Smooth muscle cell (in vitro differentiated cells): ENCODE measurements at regions not wholly inside any gene's neighbourhood (a gene's known extent, or its start where the extent isn't known, plus 50 kb on each side); places are given as distances from the start of the nearest gene placed in this dataset.
A peak's percentile ranks its signal among the peaks of the same experiment; 100 is the strongest.
"Not testable (repeated sequence)": the region's sequence is repeated elsewhere in the genome, so short reads cannot be mapped to it uniquely, and the experiment has no call there.

Experiments
- DNase-seq: peaks from one replicate; lab custom pipeline; 2025; ENCODE audit not compliant: unreplicated experiment; lab: John Stamatoyannopoulos, UW
- H2AFZ ChIP-seq: fragments of 200-600 bp; sonication (generic); 2 replicates; pipeline ENCODE4 v1.6.0; 2016; ENCODE audit warnings: antibody characterized with exemption, low read depth, mild to moderate bottlenecking
- H3F3A ChIP-seq: fragments of 200-600 bp; sonication (generic); 2 replicates; pipeline ENCODE4 v1.6.0; 2017; ENCODE audit warnings: antibody characterized with exemption, low read depth
- H3K27ac ChIP-seq: fragments of 200-600 bp; sonication (generic); 2 replicates; pipeline ENCODE4 v1.5.1; 2016; ENCODE audit warnings: low read depth, mild to moderate bottlenecking
- H3K27me3 ChIP-seq: fragments of 200-600 bp; sonication (generic); 2 replicates; pipeline ENCODE4 v1.6.1; 2016; ENCODE audit warnings: low read depth, mild to moderate bottlenecking
- H3K36me3 ChIP-seq: fragments of 200-600 bp; sonication (generic); 2 replicates; pipeline ENCODE4 v1.5.1; 2016; ENCODE audit warnings: low read depth
- H3K4me1 ChIP-seq: fragments of 200-600 bp; sonication (generic); 2 replicates; pipeline ENCODE4 v1.5.1; 2016; ENCODE audit warnings: low read depth
- H3K4me2 ChIP-seq: fragments of 200-600 bp; sonication (generic); 2 replicates; pipeline ENCODE4 v1.6.0; 2016; ENCODE audit warnings: mild to moderate bottlenecking
- H3K4me3 ChIP-seq: fragments of 200-600 bp; sonication (generic); 2 replicates; pipeline ENCODE4 v1.5.1; 2016; ENCODE audit warnings: mild to moderate bottlenecking
- H3K79me2 ChIP-seq: fragments of 200-600 bp; sonication (generic); 2 replicates; pipeline ENCODE4 v1.6.0; 2016; ENCODE audit warnings: low read depth, mild to moderate bottlenecking
- H3K9ac ChIP-seq: fragments of 200-600 bp; sonication (generic); 2 replicates; pipeline ENCODE4 v1.6.0; 2016; ENCODE audit warnings: low read depth
- H3K9me3 ChIP-seq: fragments of 200-600 bp; sonication (generic); replicated peaks from 2 replicates; pipeline ENCODE4 v1.5.1; 2016; ENCODE audit warnings: low read depth
- H4K20me1 ChIP-seq: fragments of 200-600 bp; sonication (generic); 2 replicates; pipeline ENCODE4 v1.6.0; 2016; ENCODE audit warnings: low read depth
- CTCF ChIP-seq: fragments of 200-600 bp; sonication (generic); IDR thresholded peaks from 2 replicates; pipeline ENCODE4 v1.5.1; 2017; ENCODE audit warnings: borderline replicate concordance, mild to moderate bottlenecking, antibody characterized with exemption; ENCODE audit not compliant: insufficient read depth, poor library complexity, severe bottlenecking
- WGBS: methylation state at CpG from one replicate; pipeline ENCODE4 v1.1.7; 2016; ENCODE audit warnings: low lambda C conversion rate; 5-methylcytosine and 5-hydroxymethylcytosine counted together

- no peak overlapping the region for H3K4me3 ChIP-seq
- H3K4me2 ChIP-seq: no peak overlapping the region
- no peak overlapping the region for H3K27ac ChIP-seq
- H3K4me1 ChIP-seq: no peaks in the 10 kb centered on the region
- no peaks in the 10 kb centered on the region for H3K36me3 ChIP-seq
- no peak for TF ChIP-seq CTCF
- no peaks in the 10 kb centered on the region for H3K9me3 ChIP-seq
- no peaks in the 10 kb centered on the region for H3K79me2 ChIP-seq
- no peaks in the 10 kb centered on the region for H3F3A ChIP-seq
- no peak overlapping the region for H3K9ac ChIP-seq
- no peaks in the 10 kb centered on the region for H4K20me1 ChIP-seq
- H2AFZ ChIP-seq: no peak overlapping the region
- H3K27me3 ChIP-seq: no peaks in the 10 kb centered on the region
- no peak for DNase-seq
- 94% methylated on average over 2 of the region's 2 CpGs for WGBS
These were observed 323.9 kb upstream of the GLI3 start for GRCh38 chr7:42560866-42561265.

- not testable (repeated sequence) for DNase-seq, H3K4me1 ChIP-seq, H3K9me3 ChIP-seq, H2AFZ ChIP-seq, H3K4me3 ChIP-seq, H3K27ac ChIP-seq, H4K20me1 ChIP-seq, H3K79me2 ChIP-seq, H3K27me3 ChIP-seq, H3K9ac ChIP-seq, H3K4me2 ChIP-seq, H3K36me3 ChIP-seq, H3F3A ChIP-seq
- 98% methylated on average over 2 of the region's 2 CpGs for WGBS
These were observed 317.9 kb upstream of the GLI3 start for GRCh38 chr7:42554932-42555331.

GRCh38 chr7:42552227-42552626 lies 315.2 kb upstream of the GLI3 start:
- no peak overlapping the region for H3K9ac ChIP-seq
- DNase-seq: no peak
- no peak overlapping the region for H3K4me2 ChIP-seq
- no peak for TF ChIP-seq CTCF
- no peak overlapping the region for H3K4me3 ChIP-seq
- no peaks in the 10 kb centered on the region for H3K27me3 ChIP-seq
- no peak overlapping the region for H3K27ac ChIP-seq
- no peaks in the 10 kb centered on the region for H4K20me1 ChIP-seq
- H2AFZ ChIP-seq: no peak overlapping the region
- no peaks in the 10 kb centered on the region for H3K4me1 ChIP-seq
- no peaks in the 10 kb centered on the region for H3K79me2 ChIP-seq
- H3K9me3 ChIP-seq: no peaks in the 10 kb centered on the region
- H3K36me3 ChIP-seq: no peaks in the 10 kb centered on the region
- no peaks in the 10 kb centered on the region for H3F3A ChIP-seq

GRCh38 chr7:42550706-42551470 lies 313.9 kb upstream of the GLI3 start:
- no peak overlapping the region for H3K4me3 ChIP-seq
- no peak for TF ChIP-seq CTCF
- H3K9me3 ChIP-seq: no peaks in the 10 kb centered on the region
- H3K27me3 ChIP-seq: no peaks in the 10 kb centered on the region
- no peaks in the 10 kb centered on the region for H4K20me1 ChIP-seq
- no peaks in the 10 kb centered on the region for H3F3A ChIP-seq
- no peak overlapping the region for H2AFZ ChIP-seq
- no peaks in the 10 kb centered on the region for H3K4me1 ChIP-seq
- H3K4me2 ChIP-seq: no peak overlapping the region
- H3K79me2 ChIP-seq: no peaks in the 10 kb centered on the region
- no peaks in the 10 kb centered on the region for H3K36me3 ChIP-seq
- no peak overlapping the region for H3K9ac ChIP-seq
- peak overlapping the region; percentile 28 for H3K27ac ChIP-seq
- DNase-seq: no peak
